ENCODE measurements at regions not wholly inside any gene's neighbourhood (a gene's known extent, or its start where the extent isn't known, plus 50 kb on each side); places are given as distances from the start of the nearest gene placed in this dataset.
A peak's percentile ranks its signal among the peaks of the same experiment; 100 is the strongest.

GRCh38 chr1:218969006-218969405 is 204.7 kb upstream of the LYPLAL1 start:
- no peak for DNase-seq

- no peak for DNase-seq
These were observed 203.2 kb upstream of the LYPLAL1 start for GRCh38 chr1:218970397-218970990.

GRCh38 chr1:218971156-218971555 is 202.5 kb upstream of the LYPLAL1 start:
- DNase-seq = no peak

- no peak for DNase-seq
These were observed 192.8 kb upstream of the LYPLAL1 start for GRCh38 chr1:218980881-218981280.

- no peak for DNase-seq
These were observed 191.2 kb upstream of the LYPLAL1 start for GRCh38 chr1:218982482-218982881.

GRCh38 chr1:218983433-218983832 is 190.2 kb upstream of the LYPLAL1 start:
- no peak for DNase-seq

- peak in 1 of 56 donors; percentile 1 for DNase-seq
These were observed 189.8 kb upstream of the LYPLAL1 start for GRCh38 chr1:218983848-218984247.

GRCh38 chr1:218985424-218985984 is 188.2 kb upstream of the LYPLAL1 start:
- no peak for DNase-seq

- DNase-seq = no peak
These were observed 186.9 kb upstream of the LYPLAL1 start for GRCh38 chr1:218986816-218987215.

- DNase-seq = no peak
These were observed 183.7 kb upstream of the LYPLAL1 start for GRCh38 chr1:218990019-218990418.

GRCh38 chr1:218991089-218991488 is 182.6 kb upstream of the LYPLAL1 start:
- no peak for DNase-seq

- no peak for DNase-seq
These were observed 179.1 kb upstream of the LYPLAL1 start for GRCh38 chr1:218994615-218995014.

- DNase-seq = no peak
These were observed 178.5 kb upstream of the LYPLAL1 start for GRCh38 chr1:218995091-218995665.

- DNase-seq = no peak
These were observed 177.3 kb upstream of the LYPLAL1 start for GRCh38 chr1:218996362-218996761.

GRCh38 chr1:219000005-219000404 is 173.7 kb upstream of the LYPLAL1 start:
- no peak for DNase-seq

GRCh38 chr1:219000631-219001030 is 173.0 kb upstream of the LYPLAL1 start:
- DNase-seq = no peak

- no peak for DNase-seq
These were observed 163.0 kb upstream of the LYPLAL1 start for GRCh38 chr1:219010720-219011119.

- DNase-seq = no peak
These were observed 153.3 kb upstream of the LYPLAL1 start for GRCh38 chr1:219020386-219020785.

GRCh38 chr1:219020846-219021245 is 152.8 kb upstream of the LYPLAL1 start:
- no peak for DNase-seq

GRCh38 chr1:219027146-219027673 is 146.5 kb upstream of the LYPLAL1 start:
- DNase-seq = no peak

GRCh38 chr1:219031809-219032208 is 141.9 kb upstream of the LYPLAL1 start:
- no peak for DNase-seq

- no peak for DNase-seq
These were observed 135.3 kb upstream of the LYPLAL1 start for GRCh38 chr1:219038398-219038797.

Data from amygdala (tissue), 56 donors.